Fibroblast of skin of back (primary cell): ENCODE measurements at regions not wholly inside any gene's neighbourhood (a gene's known extent, or its start where the extent isn't known, plus 50 kb on each side); places are given as distances from the start of the nearest gene placed in this dataset.
"Not testable (repeated sequence)": the region's sequence is repeated elsewhere in the genome, so short reads cannot be mapped to it uniquely, and the experiment has no call there.

Source experiments
- DNase-seq: peaks from one replicate; pipeline ENCODE4 v3.0.0-alpha.2; 2013

- no peak for DNase-seq
These were observed 371.6 kb upstream of the CCNH start for GRCh38 chr5:87784311-87784710.

- DNase-seq = no peak
These were observed 370.2 kb upstream of the CCNH start for GRCh38 chr5:87782916-87783315.

GRCh38 chr5:87781976-87782375 lies 369.2 kb upstream of the CCNH start:
- no peak for DNase-seq

- DNase-seq = peak; percentile 75
These were observed 368.4 kb upstream of the CCNH start for GRCh38 chr5:87780831-87781760.

- DNase-seq = no peak
These were observed 366.1 kb upstream of the CCNH start for GRCh38 chr5:87778876-87779275.

- no peak for DNase-seq
These were observed 365.1 kb upstream of the CCNH start for GRCh38 chr5:87777877-87778276.

- no peak for DNase-seq
These were observed 364.1 kb upstream of the CCNH start for GRCh38 chr5:87776785-87777184.

GRCh38 chr5:87776302-87776701 lies 363.6 kb upstream of the CCNH start:
- DNase-seq = not testable (repeated sequence)

- DNase-seq = no peak
These were observed 362.5 kb upstream of the CCNH start for GRCh38 chr5:87775228-87775627.

- no peak for DNase-seq
These were observed 362.1 kb upstream of the CCNH start for GRCh38 chr5:87774804-87775203.

GRCh38 chr5:87770601-87771121 lies 357.9 kb upstream of the CCNH start:
- no peak for DNase-seq

- DNase-seq = no peak
These were observed 357.4 kb upstream of the CCNH start for GRCh38 chr5:87770016-87770570.

GRCh38 chr5:87769157-87769556 lies 356.4 kb upstream of the CCNH start:
- no peak for DNase-seq

- no peak for DNase-seq
These were observed 355.5 kb upstream of the CCNH start for GRCh38 chr5:87768190-87768589.

- DNase-seq = no peak
These were observed 352.3 kb upstream of the CCNH start for GRCh38 chr5:87765009-87765408.

- no peak for DNase-seq
These were observed 349.9 kb upstream of the CCNH start for GRCh38 chr5:87762631-87763030.

GRCh38 chr5:87756951-87757350 lies 344.2 kb upstream of the CCNH start:
- no peak for DNase-seq

- DNase-seq = no peak
These were observed 342.6 kb upstream of the CCNH start for GRCh38 chr5:87755360-87755759.

GRCh38 chr5:87754009-87754757 lies 341.5 kb upstream of the CCNH start:
- no peak for DNase-seq

- DNase-seq = no peak
These were observed 339.6 kb upstream of the CCNH start for GRCh38 chr5:87752362-87752761.

GRCh38 chr5:87751824-87752223 lies 339.1 kb upstream of the CCNH start:
- DNase-seq = no peak

GRCh38 chr5:87746891-87747377 lies 334.2 kb upstream of the CCNH start:
- DNase-seq = no peak

- no peak for DNase-seq
These were observed 333.6 kb upstream of the CCNH start for GRCh38 chr5:87746341-87746740.
